ENCODE measurements at regions not wholly inside any gene's neighbourhood (a gene's known extent, or its start where the extent isn't known, plus 50 kb on each side); places are given as distances from the start of the nearest gene placed in this dataset.

- TF ChIP-seq ELK1 (IDR thresholded peaks at IDR 0.05; ENCODE audit: borderline replicate concordance, low read depth, low read length) (no peak), CTCF (conservative IDR thresholded peaks at IDR 0.05; ENCODE audit: low read depth, low read length) (no peak), CHD1 (IDR thresholded peaks at IDR 0.05; ENCODE audit: low read depth, low read length) (no peak), POLR2A (IDR thresholded peaks at IDR 0.05; ENCODE audit: low read depth, low read length) (no peak), USF2 (IDR thresholded peaks at IDR 0.05; ENCODE audit: low read depth, low read length) (no peak), RCOR1 (IDR thresholded peaks at IDR 0.05; ENCODE audit: insufficient replicate concordance, low read length) (no peak)
Measured at GRCh38 chr11:69357458-69358397, 63.8 kb downstream of the MYEOV start.

All from IMR-90 (cell line).